Hindlimb muscle (tissue), 1 donor: ENCODE measurements at regions not wholly inside any gene's neighbourhood (a gene's known extent, or its start where the extent isn't known, plus 50 kb on each side); places are given as distances from the start of the nearest gene placed in this dataset.

ENCODE experiments used
- DNase-seq: peaks from one replicate; pipeline ENCODE4 v3.0.0-alpha.2; 2013

DNA sequence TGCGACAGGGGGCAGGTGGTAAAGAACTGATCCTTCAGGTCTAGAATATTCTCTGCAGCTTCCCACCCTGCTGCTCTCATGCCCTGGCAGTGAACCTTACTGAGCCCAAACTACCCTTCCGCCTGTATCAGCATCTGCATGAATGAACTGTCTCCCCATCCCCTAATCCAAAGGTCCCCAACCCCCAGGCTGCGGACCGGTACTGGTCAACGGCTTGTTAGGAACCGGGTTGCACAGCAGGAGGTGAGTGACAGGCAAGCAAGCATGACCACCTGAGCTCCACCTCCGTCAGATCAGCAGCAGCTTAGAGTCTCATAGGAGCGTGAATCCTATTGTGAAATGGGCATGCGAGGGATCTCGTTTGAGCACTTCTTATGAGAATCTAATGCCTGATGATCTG lies 58.2 kb upstream of the LMO1 start:
- no peak for DNase-seq

DNA sequence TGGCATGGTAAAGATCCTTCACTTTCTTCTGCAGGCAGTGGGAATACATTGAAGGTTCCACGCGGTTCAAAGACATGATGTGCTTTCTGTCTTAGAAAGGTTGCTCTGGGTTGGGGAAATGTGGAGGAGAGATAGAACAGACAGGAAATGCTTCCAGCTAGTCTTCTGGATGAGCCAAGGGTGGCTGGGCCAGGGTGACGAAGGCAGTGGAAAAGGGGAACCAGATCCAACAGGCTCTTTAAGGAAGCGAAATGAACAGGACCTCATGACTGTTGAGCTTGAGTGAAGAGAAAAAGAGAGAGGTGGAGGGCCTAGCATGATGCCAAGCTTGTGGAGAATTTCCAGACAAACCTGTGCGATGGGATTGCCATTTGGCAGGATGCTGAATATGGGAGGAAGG lies 56.4 kb upstream of the LMO1 start:
- peak; percentile 21 for DNase-seq

GRCh38 chr11:8318536-8318935 lies 54.9 kb upstream of the LMO1 start:
- DNase-seq, result no peak

GRCh38 chr11:8317159-8317558 lies 53.5 kb upstream of the LMO1 start:
- DNase-seq, result no peak

DNA sequence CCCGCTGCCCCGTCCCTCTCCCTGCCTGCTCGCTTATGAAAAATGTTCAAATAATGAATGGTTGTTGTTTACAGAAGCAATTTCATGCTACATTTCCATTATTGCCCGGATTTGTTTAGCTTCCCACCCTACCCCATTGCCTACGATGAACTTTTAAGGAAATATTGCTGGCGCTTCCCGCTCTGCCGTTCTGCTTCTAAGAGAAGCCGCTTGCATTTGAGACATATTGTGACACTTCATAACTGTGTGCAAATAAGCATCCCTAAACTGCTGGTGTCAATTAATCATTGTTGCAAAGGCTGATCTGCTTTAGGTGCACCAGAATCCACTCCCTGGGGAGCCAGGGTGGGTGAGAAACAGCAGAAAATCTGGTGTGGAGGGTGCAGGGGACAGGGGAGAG lies 52.3 kb upstream of the LMO1 start:
- no peak for DNase-seq

DNA sequence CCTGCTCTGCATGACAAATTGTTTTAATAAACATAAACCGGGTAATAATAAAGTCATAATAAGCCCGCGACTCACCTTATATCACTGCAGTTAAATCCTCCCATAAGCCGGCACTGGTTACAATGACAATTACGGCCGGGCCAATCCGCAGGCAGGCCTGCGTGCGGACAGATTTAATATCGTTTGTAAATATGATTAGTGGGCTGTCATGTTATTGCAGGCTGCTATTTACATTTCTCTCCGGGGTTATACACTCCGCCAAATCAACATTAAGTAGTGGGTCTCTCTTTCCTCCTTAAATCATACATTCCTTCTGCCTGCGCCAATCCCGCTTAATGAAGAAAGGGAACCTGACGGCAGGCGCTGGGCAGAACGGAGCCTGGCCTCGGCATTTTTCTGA lies 51.8 kb upstream of the LMO1 start:
- DNase-seq, result no peak

GRCh38 chr11:8314916-8315315 lies 51.2 kb upstream of the LMO1 start:
- no peak for DNase-seq

- no peak for DNase-seq
Observed at GRCh38 chr11:8313504-8314090, 49.9 kb upstream of the LMO1 start.
